GM21367 (cell line): ENCODE measurements at regions not wholly inside any gene's neighbourhood (a gene's known extent, or its start where the extent isn't known, plus 50 kb on each side); places are given as distances from the start of the nearest gene placed in this dataset.

Experiments
- ATAC-seq: cut with Tn5 transposase; IDR thresholded peaks from one replicate; pipeline ENCODE4 v1.9.1; 2021; ENCODE audit not compliant: unreplicated experiment

- no peak for ATAC-seq
These were observed 832.2 kb upstream of the FANCL start for GRCh38 chr2:59073286-59073685.

DNA sequence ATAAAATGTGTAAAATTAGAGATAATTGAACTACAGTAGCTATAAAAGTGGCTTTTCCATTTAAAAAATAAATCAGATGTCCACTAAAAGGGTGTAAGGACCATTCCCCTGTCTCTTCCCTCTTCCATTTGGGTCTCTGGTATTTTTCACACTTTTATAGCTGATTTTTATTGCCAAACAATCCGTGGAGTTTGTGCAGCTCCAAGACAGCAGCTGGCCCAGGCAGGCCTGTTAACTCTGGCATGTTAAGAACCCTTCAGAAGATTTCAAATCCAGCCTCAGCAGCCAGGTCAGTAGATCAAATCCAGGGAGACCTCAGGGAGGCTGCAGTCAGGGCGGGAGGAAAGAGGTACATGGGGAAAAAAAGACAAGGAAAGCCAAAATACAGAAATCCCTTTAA lies 827.1 kb upstream of the FANCL start:
- ATAC-seq: no peak

- no peak for ATAC-seq
These were observed 825.8 kb upstream of the FANCL start for GRCh38 chr2:59066787-59067399.

DNA sequence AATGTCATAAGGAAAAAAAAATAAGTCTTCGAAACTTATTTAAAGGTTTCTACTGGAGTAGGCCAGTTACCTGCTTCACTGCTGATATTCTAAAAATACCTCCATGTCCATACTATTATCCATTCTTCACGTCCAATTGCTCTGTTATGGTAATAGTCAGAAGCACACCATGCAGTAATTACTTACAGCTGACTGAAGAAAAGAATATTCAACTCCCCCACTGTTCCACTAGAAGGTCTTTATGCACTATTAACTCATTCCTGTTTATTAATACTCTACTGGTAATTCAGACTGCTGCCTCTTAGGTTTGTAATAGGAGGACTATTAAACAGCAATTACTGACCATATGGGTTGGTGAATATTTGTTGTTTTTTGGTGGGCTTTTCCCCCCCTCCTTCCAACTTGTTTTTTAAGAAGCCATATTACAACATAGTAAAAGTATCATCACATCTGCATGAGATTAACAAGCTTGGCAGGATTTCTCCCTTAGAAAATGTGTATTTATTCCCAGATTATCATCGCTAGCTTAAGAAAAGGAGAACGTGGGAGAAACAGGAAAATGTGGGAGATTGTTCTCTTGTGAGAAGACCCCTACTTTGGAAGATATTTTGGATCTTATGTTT lies 806.4 kb upstream of the FANCL start:
- ATAC-seq: no peak

GRCh38 chr2:59046401-59047372 lies 805.6 kb upstream of the FANCL start:
- ATAC-seq: no peak

DNA sequence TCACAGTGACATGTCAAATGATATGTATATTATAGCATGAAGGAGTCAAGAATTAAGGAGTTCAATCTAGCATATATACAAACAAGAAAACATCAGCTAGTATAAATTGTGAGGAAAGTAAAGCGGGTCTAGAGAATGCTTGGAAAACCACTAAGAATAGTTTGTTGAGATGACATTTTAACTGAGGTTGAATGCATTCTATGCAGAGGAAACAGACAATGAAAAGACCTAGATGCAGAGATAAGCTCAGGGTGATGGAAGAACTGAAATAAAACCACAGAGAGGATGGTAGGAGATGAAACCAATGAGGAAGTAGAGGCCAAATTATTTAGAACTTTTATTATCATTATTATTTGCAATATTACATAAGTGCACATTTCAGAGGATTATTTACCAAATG lies 803.6 kb upstream of the FANCL start:
- ATAC-seq: no peak

DNA sequence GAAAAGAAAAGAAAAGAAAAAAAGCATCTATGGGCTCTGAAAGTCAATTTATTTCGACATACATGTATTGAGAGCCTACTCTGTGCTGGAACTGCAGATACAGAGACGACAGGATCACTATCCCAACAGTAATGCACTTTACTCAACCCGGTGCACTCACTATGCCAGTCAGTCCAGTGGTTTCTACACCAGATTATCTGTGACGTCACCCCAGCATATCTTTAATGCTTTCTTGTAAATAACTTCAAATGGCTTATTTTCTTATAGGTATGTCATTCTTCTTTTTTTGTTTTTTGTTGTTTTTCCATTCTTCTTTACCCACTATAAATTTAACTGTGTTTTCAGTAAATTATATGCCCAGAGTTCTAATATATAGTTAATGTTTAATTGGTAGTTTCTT lies 800.0 kb upstream of the FANCL start:
- no peak for ATAC-seq

DNA sequence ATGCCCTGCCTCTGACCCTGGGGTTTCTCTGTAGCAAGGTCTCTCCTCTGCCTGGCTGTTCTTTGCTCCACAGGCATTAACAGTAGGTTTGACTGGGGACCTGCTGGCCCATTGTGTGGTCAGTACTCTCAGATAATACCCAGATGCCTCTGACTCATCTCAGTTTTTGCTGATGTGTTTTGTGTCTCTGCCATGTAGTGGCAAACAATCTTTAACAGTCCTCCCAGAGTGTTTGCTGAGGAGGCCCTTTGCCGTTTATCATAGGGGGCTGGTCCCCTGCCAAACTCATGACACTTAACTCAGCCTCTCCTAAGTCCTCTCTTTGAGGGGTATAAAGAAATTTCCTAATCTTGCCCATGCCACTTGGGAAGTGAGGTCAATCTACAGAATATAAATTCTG lies 793.7 kb upstream of the FANCL start:
- ATAC-seq: no peak

GRCh38 chr2:59034106-59034505 lies 793.0 kb upstream of the FANCL start:
- ATAC-seq: no peak

DNA sequence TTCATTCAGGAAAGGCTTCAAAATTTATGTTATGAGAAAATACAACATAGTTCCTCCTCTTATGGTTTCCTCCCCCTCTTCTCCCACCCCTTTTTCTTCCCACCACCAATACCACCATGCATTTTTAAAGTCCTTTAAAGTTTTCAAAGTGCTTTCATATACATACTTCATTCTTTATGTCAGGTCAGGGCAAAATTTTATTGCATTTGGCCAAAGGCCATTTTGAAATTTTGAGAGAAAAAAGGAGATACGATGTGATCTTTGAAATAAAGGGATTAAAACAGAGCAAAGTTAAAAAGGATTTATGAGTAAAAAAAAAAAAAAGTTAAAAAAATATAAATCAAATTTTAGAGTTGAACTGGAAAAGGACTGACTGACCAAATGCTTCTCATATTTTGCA lies 792.5 kb upstream of the FANCL start:
- ATAC-seq: no peak

DNA sequence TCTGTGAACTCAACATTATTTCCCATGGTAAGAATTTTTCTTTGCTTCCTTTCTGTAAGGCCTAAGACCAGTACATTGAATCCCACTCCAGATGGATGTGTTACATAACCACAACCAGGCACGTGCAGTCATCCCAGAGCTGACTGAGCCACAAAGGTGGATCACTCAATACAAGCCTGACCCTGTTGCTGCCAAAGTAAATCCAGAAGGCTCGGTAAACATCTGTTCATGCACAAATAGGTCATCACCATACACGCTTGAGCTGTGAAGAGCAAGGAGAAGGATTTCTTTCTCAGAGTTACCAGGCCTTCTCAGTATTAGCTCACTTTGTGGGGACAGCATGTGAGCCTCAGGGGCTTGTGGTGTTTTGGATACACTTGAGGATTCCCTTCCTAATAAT lies 791.4 kb upstream of the FANCL start:
- ATAC-seq: no peak

- no peak for ATAC-seq
These were observed 787.9 kb upstream of the FANCL start for GRCh38 chr2:59029058-59029457.

GRCh38 chr2:59027320-59027719 lies 786.2 kb upstream of the FANCL start:
- ATAC-seq: no peak

DNA sequence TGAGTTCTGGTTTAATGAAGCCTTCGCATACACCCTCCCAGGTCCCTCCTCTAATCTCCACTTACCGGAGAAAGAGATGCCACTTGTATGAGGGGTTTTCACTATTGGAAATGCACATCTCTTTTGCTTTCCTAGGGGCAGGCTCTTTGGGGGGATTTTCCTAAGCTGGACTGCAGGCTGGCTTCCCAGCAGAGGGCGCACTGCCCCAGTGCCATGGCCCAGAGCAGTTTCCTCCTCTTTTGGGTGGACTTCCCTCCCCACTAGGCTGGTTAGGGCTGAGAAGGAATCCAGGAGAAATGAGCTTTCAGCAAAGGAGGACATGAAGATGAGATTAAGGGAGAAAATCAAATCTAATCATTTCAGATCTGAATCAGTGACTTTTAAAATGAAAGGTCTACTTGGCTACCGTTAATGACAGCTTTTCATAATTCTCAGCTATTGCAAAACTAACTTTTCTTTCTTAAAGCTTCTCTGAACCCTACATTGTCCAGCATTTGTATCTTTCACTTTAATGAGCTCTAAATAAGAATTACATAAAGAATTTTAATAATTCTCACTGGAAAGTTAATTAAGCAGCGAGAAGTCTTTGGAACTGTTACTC lies 784.1 kb upstream of the FANCL start:
- no peak for ATAC-seq

GRCh38 chr2:59021786-59022185 lies 780.7 kb upstream of the FANCL start:
- ATAC-seq: no peak

- no peak for ATAC-seq
These were observed 778.5 kb upstream of the FANCL start for GRCh38 chr2:59019566-59020159.

DNA sequence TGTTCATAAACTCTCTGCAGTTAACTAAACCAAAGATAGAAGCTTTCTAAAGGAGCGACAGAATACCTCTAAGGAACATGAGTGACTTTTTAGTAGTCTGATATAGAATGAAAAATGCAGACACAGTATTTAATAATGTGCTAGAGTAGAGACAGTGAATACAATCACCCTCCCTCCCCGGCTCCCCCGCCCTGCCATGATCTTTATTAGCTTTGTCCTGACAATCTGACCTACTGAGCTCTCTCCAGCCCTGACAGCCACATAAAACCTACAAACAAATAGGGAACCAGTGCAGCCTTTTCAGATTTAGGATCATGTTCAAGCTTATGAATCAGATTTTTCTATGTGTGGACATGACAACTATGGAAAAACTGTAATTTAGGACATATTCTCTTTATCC lies 777.6 kb upstream of the FANCL start:
- ATAC-seq: no peak

DNA sequence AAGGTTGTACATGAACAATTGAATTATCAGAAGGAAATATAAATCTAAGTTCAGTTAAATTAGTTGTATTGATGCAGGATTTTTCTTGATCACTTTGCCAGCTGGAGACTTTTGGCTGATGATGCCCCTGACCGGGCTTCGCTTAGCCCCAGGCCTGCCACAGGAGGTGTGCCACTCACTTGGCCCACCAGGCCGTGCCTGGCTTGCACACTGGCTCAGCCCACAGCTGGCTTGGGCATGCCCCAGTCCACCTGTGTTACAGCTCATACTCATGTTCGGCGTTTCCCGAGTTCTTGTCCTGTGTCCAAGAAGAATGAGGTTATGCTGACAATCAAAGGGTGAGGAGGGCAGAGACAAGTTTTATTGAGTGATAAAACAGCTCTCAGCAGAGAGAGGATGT lies 773.9 kb upstream of the FANCL start:
- no peak for ATAC-seq

DNA sequence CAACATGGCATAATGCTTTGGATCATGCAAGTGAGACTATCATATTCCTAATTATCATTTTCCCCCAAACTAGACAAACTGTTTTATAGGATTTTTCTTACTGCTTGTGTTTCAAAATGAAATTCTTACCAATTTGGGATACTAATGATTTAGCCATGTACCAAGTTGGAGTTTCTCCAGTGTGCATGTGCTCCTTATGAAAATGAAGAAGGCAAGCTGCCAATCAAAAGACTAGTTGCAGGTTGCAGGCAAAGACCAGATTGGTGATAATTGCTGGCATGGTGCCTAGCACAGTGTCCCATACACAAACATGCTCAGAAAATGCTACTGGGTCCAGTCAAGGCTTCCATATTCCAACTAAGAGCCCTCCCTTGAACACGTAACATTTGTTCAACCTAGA lies 771.8 kb upstream of the FANCL start:
- no peak for ATAC-seq

- ATAC-seq: no peak
These were observed 771.1 kb upstream of the FANCL start for GRCh38 chr2:59012234-59012633.

- no peak for ATAC-seq
These were observed 767.8 kb upstream of the FANCL start for GRCh38 chr2:59008950-59009349.
